H9 (cell line): ENCODE measurements at regions not wholly inside any gene's neighbourhood (a gene's known extent, or its start where the extent isn't known, plus 50 kb on each side); places are given as distances from the start of the nearest gene placed in this dataset.

Source experiments
- DNase-seq: peaks from one replicate; pipeline ENCODE4 v3.0.0-alpha.2; 2017
- H2AFZ ChIP-seq: one replicate; pipeline ENCODE4 v1.6.1; 2013; ENCODE audit warnings: mild to moderate bottlenecking, low read length, control low read depth, moderate library complexity
- H2AK5ac ChIP-seq: 2 replicates; pipeline ENCODE4 v1.6.1; 2013; ENCODE audit warnings: low read length, control low read depth, mixed read lengths; ENCODE audit not compliant: insufficient read length
- H2BK120ac ChIP-seq: one replicate; pipeline ENCODE4 v1.6.1; 2013; ENCODE audit warnings: low read depth, mild to moderate bottlenecking, low read length, control low read depth, inconsistent platforms; ENCODE audit not compliant: poor library complexity, severe bottlenecking
- H2BK12ac ChIP-seq: 2 replicates; pipeline ENCODE4 v1.6.1; 2013; ENCODE audit warnings: low read length, control low read depth, mixed read lengths, low read depth; ENCODE audit not compliant: insufficient read length
- H2BK15ac ChIP-seq: 2 replicates; pipeline ENCODE4 v1.6.1; 2013; ENCODE audit warnings: low read depth, low read length, control low read depth
- H2BK20ac ChIP-seq: one replicate; pipeline ENCODE4 v1.6.1; 2013; ENCODE audit warnings: low read depth, mild to moderate bottlenecking, low read length, control low read depth, inconsistent platforms; ENCODE audit not compliant: poor library complexity, severe bottlenecking
- H2BK5ac ChIP-seq: 2 replicates; pipeline ENCODE4 v1.6.1; 2013; ENCODE audit warnings: low read length, control low read depth, mixed read lengths; ENCODE audit not compliant: insufficient read length
- H3K14ac ChIP-seq: 2 replicates; pipeline ENCODE4 v1.6.1; 2013; ENCODE audit warnings: low read length, control low read depth; ENCODE audit not compliant: insufficient read depth
- H3K18ac ChIP-seq: 2 replicates; pipeline ENCODE4 v1.6.1; 2013; ENCODE audit warnings: low read depth, mild to moderate bottlenecking, mixed read lengths, low read length, control low read depth; ENCODE audit not compliant: insufficient read length
- H3K23ac ChIP-seq: 2 replicates; pipeline ENCODE4 v1.6.1; 2013; ENCODE audit warnings: low read length, control low read depth, mixed read lengths, low read depth; ENCODE audit not compliant: insufficient read length
- H3K23me2 ChIP-seq: 2 replicates; pipeline ENCODE4 v1.6.1; 2013; ENCODE audit warnings: low read depth, mild to moderate bottlenecking, mixed read lengths, low read length, control low read depth; ENCODE audit not compliant: insufficient read length, poor library complexity, severe bottlenecking
- H3K27ac ChIP-seq: 2 replicates; pipeline ENCODE4 v1.5.1; 2013; ENCODE audit warnings: low read length, control low read depth, mixed read lengths, low read depth; ENCODE audit not compliant: insufficient read length
- H3K27me3 ChIP-seq: 2 replicates; pipeline ENCODE4 v1.6.1; 2013; ENCODE audit warnings: low read length, control low read depth, inconsistent platforms; ENCODE audit not compliant: insufficient read depth
- H3K4ac ChIP-seq: 2 replicates; pipeline ENCODE4 v1.6.1; 2013; ENCODE audit warnings: low read depth, mild to moderate bottlenecking, control low read depth, inconsistent platforms, low read length, moderate library complexity
- H3K4me1 ChIP-seq: 2 replicates; pipeline ENCODE4 v1.6.1; 2013; ENCODE audit warnings: low read length, control low read depth, inconsistent platforms; ENCODE audit not compliant: insufficient read depth
- H3K4me2 ChIP-seq: 2 replicates; pipeline ENCODE4 v1.6.1; 2013; ENCODE audit warnings: low read length, control low read depth, mixed read lengths; ENCODE audit not compliant: insufficient read length, insufficient read depth
- H3K56ac ChIP-seq: 2 replicates; pipeline ENCODE4 v1.6.1; 2013; ENCODE audit warnings: low read depth, mild to moderate bottlenecking, mixed read lengths, low read length, control low read depth; ENCODE audit not compliant: insufficient read length
- H3K79me1 ChIP-seq: 2 replicates; pipeline ENCODE4 v1.6.1; 2013; ENCODE audit warnings: low read depth, mild to moderate bottlenecking, moderate library complexity, low read length, control low read depth, inconsistent platforms; ENCODE audit not compliant: insufficient read depth, poor library complexity, severe bottlenecking
- H3K79me2 ChIP-seq: 2 replicates; pipeline ENCODE4 v1.6.1; 2013; ENCODE audit warnings: low read length, control low read depth, inconsistent platforms; ENCODE audit not compliant: insufficient read depth
- H3K9ac ChIP-seq: 2 replicates; pipeline ENCODE4 v1.6.1; 2013; ENCODE audit warnings: low read length, control low read depth, mixed read lengths; ENCODE audit not compliant: insufficient read length; ENCODE audit errors: extremely low read depth
- H3K9me3 ChIP-seq: one replicate; pipeline ENCODE4 v1.6.1; 2013; ENCODE audit warnings: low read depth, low read length, inconsistent platforms; ENCODE audit not compliant: control insufficient read depth
- H3T11ph ChIP-seq: one replicate; pipeline ENCODE4 v1.6.1; 2013; ENCODE audit warnings: mild to moderate bottlenecking, low read length, control low read depth, inconsistent platforms
- H4K20me1 ChIP-seq: one replicate; pipeline ENCODE4 v1.6.1; 2013; ENCODE audit not compliant: control insufficient read depth, insufficient read length, insufficient read depth
- H4K5ac ChIP-seq: 2 replicates; pipeline ENCODE4 v1.6.1; 2013; ENCODE audit warnings: low read depth, mild to moderate bottlenecking, mixed read lengths, low read length, control low read depth; ENCODE audit not compliant: insufficient read length
- H4K8ac ChIP-seq: replicated peaks from 2 replicates; pipeline ENCODE4 v1.6.1; 2013; ENCODE audit warnings: low read length, control low read depth, mixed read lengths, low read depth; ENCODE audit not compliant: insufficient read length
- H4K91ac ChIP-seq: 2 replicates; pipeline ENCODE4 v1.6.1; 2013; ENCODE audit warnings: low read depth, mild to moderate bottlenecking, moderate library complexity, mixed read lengths, low read length, control low read depth; ENCODE audit not compliant: insufficient read length
- H3K27ac Mint-ChIP-seq, 3 experiments: 2 replicates in 2 of 3; 3 replicates in 1 of 3; pipeline ENCODE4 v1.8.0; 2020 to 2021; ENCODE audit warnings: mixed read lengths in 3 of 3, mild to moderate bottlenecking in 1 of 3, moderate library complexity in 1 of 3
- H3K27me3 Mint-ChIP-seq: 2 replicates; pipeline ENCODE4 v1.8.0; 2021; ENCODE audit warnings: low read depth, mild to moderate bottlenecking, moderate library complexity, mixed read lengths
- H3K36me3 Mint-ChIP-seq, 3 experiments: 2 replicates in 2 of 3; 3 replicates in 1 of 3; pipeline ENCODE4 v1.8.0; 2020 to 2021; ENCODE audit warnings: low read depth in 3 of 3, mixed read lengths in 3 of 3; ENCODE audit not compliant: insufficient read depth in 1 of 3
- H3K4me1 Mint-ChIP-seq, 2 experiments: 2 replicates each; pipeline ENCODE4 v1.8.0; 2020; ENCODE audit warnings: mixed read lengths in 2 of 2
- H3K4me3 Mint-ChIP-seq, 2 experiments: 2 replicates in 1 of 2; 3 replicates in 1 of 2; pipeline ENCODE4 v1.8.0; 2020 to 2021; ENCODE audit warnings: mild to moderate bottlenecking in 2 of 2, mixed read lengths in 2 of 2, moderate library complexity in 1 of 2
- H3K9me3 Mint-ChIP-seq, 2 experiments: 2 replicates in 1 of 2; 3 replicates in 1 of 2; pipeline ENCODE4 v1.8.0; 2020; ENCODE audit warnings: mild to moderate bottlenecking in 2 of 2, mixed read lengths in 2 of 2, moderate library complexity in 1 of 2
- CTCF ChIP-seq: fragments of 200-600 bp; sonication (generic); conservative IDR thresholded peaks from 3 replicates; pipeline ENCODE4 v1.8.0; 2021; ENCODE audit warnings: antibody characterized with exemption, mild to moderate bottlenecking
- WGBS: extraction: QIAGEN DNeasy Blood & Tissue Kit; methylation state at CpG from one replicate; pipeline ENCODE4 v1.1.7; 2013; ENCODE audit warnings: missing lambda C conversion rate, low lambda C conversion rate, mixed read lengths; ENCODE audit not compliant: insufficient read length; ENCODE audit errors: extremely low coverage; 5-methylcytosine and 5-hydroxymethylcytosine counted together

- TF ChIP-seq CTCF, result no peak
- Histone ChIP-seq H3K9ac (no peak overlapping the region), H3K23me2 (no peaks in the 10 kb centered on the region), H2AK5ac (no peak overlapping the region), H2BK12ac (no peak overlapping the region), H3K18ac (no peak overlapping the region), H3K4me1 (no peaks in the 10 kb centered on the region), H2BK20ac (no peak overlapping the region), H4K5ac (no peak overlapping the region), H3T11ph (no peak overlapping the region), H3K27me3 (no peaks in the 10 kb centered on the region), H2BK5ac (no peak overlapping the region), H3K27ac (no peak overlapping the region), H3K4ac (no peak overlapping the region), H3K79me1 (no peaks in the 10 kb centered on the region), H3K9me3 (no peaks in the 10 kb centered on the region), H2BK120ac (no peak overlapping the region), H4K91ac (no peak overlapping the region), H3K23ac (no peak overlapping the region), H2BK15ac (no peak overlapping the region), H3K4me2 (no peak overlapping the region), H4K8ac (no peak overlapping the region), H3K79me2 (no peaks in the 10 kb centered on the region), H3K56ac (no peak overlapping the region), H4K20me1 (no peaks in the 10 kb centered on the region), H3K14ac (no peak overlapping the region), H2AFZ (no peak overlapping the region)
- no peak overlapping the region for H3K27ac Mint-ChIP-seq
- H3K27me3 Mint-ChIP-seq, result no peaks in the 10 kb centered on the region; the same call in 1 of the 2 replicates
- H3K9me3 Mint-ChIP-seq, result no peaks in the 10 kb centered on the region
- no CpG with 5 or more reads among the region's 1 CpG for WGBS
- no peaks in the 10 kb centered on the region for H3K36me3 Mint-ChIP-seq
- DNase-seq, result no peak
- H3K4me1 Mint-ChIP-seq, result no peaks in the 10 kb centered on the region
- H3K4me3 Mint-ChIP-seq, result no peak overlapping the region
Measured at GRCh38 chr14:22405201-22405600, 183.8 kb downstream of the DAD1 start.
